ENCODE measurements at regions not wholly inside any gene's neighbourhood (a gene's known extent, or its start where the extent isn't known, plus 50 kb on each side); places are given as distances from the start of the nearest gene placed in this dataset.
"Not testable (repeated sequence)": the region's sequence is repeated elsewhere in the genome, so short reads cannot be mapped to it uniquely, and the experiment has no call there.

DNA sequence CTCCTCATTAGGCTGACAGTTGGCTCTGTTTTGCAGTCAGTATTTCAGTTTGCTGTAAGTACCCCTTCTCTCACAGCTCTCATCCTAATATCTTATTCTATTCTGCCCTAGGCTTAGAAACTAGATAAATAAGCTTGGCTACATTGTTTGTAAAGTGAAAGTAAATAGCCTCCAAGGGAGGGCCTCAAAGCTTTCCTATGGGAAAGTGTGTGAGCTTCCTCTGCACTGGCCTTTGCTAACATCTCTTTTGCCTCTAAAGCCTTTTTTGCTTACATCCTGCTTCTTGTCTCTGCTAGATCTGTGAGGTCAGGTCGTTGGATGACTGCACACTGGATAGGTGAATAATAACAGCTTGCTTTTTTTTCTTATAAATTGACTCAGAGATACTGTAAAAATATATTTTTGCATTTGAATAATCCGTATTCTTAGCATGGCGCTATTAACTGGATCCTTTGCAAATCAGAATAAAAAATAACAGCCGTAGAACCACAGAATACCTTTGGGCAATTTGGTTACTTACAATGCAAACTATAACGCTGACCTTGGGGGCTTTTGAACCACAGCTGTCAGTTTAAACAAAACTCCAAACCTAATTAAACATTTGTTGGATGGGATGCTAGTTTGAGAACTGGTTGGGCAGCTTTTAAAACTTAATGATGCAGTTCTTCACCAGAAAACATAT, 55.1 kb downstream of the TTC6 start:
- DNase-seq (ENCODE audit: low read depth, low spot score) = no peak

DNA sequence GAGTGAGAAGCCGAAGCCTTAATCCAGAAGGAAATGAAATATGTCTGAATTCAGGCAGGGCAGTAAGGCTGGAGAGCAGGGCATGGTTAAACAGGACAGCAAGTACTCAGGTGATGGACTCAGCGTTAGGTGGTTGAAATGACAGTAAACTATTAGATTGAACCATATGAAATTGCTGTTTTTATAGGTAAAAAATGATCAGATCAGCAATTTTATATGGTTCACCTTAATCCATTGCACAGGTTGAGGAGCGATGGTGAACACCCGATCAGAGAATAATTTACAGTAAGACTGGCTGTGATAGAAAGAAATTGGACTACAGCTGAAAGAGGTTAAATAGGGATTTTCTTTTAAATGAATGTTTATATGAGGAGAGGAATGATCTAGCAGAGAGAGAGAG, 56.6 kb downstream of the TTC6 start:
- no peak for DNase-seq (ENCODE audit: low read depth, low spot score)

DNA sequence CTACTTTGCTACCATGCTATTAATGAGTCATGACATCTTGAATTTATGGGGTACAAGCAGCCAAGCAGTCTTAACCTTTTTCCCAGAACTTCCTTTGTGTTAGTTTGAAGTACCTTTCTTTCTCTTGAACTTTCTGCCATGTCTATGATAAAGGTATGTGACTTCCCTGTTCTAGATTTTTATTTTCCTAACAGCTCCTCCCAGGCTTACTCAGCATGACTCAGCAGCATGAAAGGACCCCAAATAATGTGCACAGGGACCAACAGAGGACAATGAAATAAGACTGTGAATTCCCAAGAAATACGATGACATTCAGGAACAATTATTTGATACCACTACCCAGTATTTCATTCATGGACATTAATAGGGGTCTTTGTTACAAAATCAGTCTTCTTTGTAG, 60.0 kb downstream of the TTC6 start:
- no peak for DNase-seq (ENCODE audit: low read depth, low spot score)

DNA sequence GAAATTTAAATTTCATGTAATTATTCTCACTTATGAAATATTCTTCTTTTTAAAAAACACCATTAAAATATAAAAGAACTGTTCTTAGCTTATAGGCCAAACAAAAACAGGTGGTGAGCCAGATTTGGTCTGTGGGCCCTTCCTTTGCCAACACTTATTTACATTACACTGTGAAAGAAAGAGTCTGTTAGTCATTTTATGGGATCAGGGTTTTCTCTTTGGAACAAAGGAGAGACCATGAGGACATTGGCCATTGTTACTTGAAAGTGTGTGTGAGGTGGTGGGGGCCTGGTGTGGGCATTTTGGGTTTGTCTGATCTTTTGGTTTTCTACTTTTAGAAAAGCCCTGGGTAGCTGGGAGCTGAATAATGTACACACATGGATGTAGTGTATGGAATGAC, 62.7 kb downstream of the TTC6 start:
- no peak for DNase-seq (ENCODE audit: low read depth, low spot score)

DNA sequence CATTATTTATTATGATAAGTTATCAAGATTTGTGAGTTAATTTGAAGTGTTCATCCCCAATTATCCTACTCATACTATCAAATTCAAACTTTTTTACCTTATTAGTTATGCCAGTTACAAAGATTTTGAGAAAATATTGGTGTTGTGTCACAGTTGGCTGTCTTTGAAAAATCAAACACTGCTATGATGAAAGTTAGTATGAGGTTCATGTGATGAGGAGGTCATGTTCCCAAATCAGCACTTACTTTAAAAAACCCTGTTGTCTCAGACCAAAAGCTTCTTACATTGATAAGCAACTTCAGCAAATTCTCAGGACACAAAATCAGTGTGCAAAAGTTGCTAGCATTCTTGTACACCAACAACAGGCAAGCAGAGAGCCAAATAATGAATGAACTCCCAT, 68.1 kb downstream of the TTC6 start:
- no peak for DNase-seq (ENCODE audit: low read depth, low spot score)

DNA sequence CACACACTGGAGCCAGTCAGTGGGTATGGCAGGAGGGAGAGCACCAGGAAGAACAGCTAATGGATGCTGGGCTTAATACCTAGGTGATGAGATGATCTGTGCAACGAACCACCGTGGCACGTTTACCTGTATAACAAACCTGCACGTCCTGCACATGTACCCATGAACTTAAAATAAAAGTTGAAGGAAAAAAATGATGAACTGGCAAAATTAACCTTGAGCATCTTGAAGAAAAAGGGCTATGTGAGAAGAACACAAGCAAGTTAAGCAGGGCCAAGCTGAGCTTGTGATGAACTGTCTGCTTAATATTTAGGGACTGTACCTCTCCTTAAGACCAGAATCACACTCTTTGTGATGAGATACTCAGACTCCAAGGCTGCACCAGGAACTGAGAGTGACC, 70.0 kb downstream of the TTC6 start:
- DNase-seq (ENCODE audit: low read depth, low spot score) = no peak

DNA sequence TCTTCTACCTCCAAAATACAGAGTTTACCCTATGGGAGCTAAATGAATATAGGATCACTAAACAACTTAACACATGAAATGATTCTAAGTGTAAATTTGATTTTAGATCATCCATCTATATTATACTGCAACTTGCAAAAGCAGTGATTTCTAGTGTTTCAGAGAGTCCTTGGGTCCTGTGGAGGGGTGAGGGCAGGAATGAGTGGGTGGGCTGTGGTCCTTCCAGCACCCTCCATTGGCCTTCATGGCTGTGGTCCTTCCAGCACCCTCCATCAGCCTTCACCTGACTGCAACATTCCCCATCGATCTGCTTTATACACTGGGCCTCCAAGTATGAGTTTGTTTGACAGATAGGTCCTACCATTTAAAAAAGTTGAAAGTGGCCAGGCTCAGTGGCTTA, 70.5 kb downstream of the TTC6 start:
- DNase-seq (ENCODE audit: low read depth, low spot score) = no peak

DNA sequence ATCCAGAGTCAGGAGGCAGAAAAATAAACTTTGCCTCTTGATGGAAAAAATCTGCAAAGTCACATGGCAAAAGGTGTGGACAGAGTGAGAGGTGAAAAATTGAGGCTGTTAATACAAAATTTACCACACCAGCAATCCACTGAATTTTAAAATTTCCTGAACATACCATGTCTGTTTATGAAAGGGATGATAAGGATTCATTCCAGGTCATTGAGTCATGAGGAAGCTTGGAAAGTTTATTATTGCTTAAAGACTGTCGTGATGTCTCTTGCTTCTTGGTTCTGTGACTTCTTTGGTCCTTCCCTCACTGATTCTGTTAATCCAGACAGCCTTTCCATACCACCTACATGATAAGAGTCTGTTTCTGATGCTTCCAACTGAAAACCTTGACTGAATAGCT, 73.2 kb downstream of the TTC6 start:
- no peak for DNase-seq (ENCODE audit: low read depth, low spot score)

DNA sequence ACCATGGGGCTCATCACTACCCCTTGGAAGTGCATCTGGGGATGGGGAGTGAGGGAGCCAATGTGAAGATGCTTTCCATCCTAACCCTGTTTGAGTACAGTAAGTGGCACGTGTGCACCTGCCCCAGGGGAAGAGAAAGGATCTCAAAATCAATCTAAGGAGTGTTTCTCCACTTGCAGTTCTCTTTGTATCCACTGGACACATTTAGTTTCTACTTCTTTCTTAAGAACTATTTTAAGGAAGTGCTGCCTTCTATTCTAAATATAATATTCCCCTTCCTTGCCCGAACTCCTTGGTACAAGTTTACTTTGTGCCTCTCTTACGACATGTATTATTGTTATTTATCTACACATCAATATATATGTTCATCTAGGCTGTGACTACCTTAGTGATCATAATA, 73.8 kb downstream of the TTC6 start:
- DNase-seq (ENCODE audit: low read depth, low spot score) = no peak

DNA sequence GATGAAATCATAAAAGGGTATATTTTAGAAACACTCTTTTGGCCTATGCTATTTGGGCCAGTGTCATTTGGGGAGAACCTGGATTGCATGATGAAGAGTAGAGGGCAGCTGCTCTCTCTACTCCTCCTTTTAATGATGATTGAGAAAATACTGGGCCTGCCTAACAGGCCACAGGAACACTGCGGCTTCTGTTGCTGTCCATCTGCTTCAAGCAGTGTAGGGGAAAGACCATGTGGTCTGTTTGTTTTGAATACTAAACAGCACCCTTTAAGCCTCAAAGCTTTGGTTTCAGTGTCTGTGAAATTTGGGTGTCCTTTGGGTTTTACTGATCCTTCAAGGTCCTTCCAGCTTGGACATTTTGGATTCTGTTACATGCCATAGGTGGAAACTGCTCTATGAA, 78.0 kb downstream of the TTC6 start:
- DNase-seq (ENCODE audit: low read depth, low spot score) = no peak

DNA sequence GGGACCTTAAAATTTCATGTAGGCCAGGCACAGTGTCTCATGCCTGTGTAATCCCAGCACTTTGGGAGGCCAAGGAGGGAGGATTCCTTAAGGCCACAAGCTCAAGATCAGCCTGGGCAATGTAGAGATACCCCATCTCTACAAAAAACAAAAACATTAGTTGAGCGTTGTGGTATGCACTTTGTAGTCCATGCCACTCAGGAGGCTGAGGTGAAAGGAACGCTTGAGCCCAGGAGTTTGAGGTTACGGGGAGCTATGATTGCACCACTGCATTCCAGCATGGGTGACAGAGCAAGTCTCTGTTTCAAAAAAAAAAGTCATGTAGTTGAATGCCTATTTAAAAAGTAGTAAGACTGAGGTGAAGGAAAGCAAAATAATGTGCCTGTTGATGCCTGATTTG, 83.5 kb downstream of the TTC6 start:
- DNase-seq (ENCODE audit: low read depth, low spot score) = no peak

DNA sequence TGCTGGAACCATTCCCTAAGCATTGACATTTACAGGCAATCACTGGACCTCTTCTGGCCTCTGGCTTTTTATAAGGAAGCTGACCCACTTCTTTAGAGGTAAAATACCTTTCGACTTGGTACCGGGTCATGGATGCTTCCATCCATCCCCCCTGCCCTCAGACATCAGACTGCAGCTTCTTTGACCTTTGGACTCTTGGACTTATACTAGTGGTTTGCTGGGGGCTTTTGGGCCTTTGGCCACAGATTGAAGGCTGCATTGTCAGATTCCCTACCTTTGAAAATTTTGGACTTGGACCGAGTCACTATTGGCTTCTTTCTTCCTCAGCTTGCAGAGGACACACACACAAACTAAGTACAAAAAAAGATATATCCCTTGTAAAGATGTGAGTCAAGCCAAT, 86.1 kb downstream of the TTC6 start:
- DNase-seq (ENCODE audit: low read depth, low spot score) = no peak

DNA sequence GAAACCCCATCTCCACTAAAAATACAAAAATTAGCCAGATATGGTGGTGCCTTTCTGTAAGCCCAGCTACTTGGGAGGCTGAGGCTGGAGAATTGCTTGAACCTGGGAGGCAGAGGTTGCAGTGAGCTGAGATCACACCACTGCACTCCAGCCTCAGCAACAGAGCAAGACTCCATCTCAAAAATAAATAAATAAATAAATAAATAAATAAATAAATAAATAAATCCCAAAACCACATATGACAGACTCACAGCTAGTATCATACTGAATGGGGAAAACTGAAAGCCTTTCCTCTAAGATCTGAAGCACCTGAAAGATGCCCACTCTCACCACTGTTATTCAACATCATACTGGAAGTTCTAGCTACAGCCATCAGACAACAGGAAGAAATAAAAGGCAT, 97.3 kb downstream of the TTC6 start:
- DNase-seq (ENCODE audit: low read depth, low spot score) = not testable (repeated sequence)

DNA sequence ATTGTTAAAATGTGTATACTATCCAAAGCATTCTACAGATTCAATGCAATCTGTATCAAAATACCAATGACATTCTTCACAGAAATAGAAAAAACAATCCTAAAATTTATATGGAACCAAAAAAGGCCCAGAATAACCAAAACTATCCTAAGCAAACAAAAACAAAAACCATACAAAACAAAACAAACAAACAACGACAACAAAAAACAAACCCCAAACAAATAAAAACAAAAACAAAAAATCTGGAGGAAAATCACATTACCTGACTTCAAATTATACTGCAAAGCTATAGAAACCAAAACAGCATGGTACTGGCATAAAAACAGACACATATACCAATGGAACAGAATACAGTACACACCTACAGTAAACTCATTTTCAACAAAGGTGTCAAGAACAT, 98.0 kb downstream of the TTC6 start:
- DNase-seq (ENCODE audit: low read depth, low spot score) = not testable (repeated sequence)

DNA sequence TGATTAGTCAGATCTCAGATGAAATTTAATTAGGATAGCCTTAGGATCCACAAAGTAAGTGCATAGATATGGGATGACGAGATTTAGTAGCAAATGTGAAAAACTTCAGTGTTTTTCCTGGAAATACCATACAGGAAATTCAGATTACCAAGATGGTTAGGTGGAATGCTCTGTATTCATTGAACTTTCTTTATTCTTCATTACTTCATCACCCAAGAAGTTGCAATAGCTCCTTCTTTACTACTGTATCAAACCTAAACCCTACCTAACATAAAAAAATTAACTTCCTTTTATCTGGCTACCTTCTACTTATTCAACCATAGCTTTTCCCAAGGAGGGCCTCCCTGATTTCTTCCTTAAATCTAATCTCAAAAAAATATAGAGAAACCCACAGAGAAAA, 100.4 kb downstream of the TTC6 start:
- no peak for DNase-seq (ENCODE audit: low read depth, low spot score)

DNA sequence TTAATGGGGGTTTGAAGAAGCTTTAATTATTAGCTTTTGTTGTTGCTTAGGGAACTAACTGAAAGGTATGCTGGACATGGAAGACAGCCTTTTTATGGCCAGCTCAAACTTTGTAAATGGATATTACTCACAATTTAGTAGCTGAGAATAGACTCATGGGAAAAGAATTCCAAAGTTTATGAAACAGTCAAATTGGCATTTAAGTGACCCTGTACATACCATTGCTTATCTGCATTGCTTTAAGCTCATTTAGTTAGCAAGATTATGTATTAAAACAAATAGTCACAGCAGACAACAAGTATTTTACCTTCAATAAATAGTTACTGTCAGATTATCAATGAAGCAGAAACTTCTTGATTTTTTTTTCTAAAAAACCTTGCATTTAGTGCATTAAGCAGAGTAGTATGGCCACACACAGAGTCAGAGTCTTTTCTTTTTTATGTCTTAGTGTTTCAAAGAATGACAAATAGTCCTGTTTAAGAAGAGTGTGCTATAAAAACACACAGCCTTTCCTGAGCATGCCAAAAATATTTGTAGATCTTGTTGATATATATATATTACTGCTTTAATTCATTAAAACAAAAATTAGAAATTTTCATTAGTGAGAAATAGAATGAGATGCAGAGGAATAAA, 102.2 kb downstream of the TTC6 start:
- DNase-seq (ENCODE audit: low read depth, low spot score) = no peak

DNA sequence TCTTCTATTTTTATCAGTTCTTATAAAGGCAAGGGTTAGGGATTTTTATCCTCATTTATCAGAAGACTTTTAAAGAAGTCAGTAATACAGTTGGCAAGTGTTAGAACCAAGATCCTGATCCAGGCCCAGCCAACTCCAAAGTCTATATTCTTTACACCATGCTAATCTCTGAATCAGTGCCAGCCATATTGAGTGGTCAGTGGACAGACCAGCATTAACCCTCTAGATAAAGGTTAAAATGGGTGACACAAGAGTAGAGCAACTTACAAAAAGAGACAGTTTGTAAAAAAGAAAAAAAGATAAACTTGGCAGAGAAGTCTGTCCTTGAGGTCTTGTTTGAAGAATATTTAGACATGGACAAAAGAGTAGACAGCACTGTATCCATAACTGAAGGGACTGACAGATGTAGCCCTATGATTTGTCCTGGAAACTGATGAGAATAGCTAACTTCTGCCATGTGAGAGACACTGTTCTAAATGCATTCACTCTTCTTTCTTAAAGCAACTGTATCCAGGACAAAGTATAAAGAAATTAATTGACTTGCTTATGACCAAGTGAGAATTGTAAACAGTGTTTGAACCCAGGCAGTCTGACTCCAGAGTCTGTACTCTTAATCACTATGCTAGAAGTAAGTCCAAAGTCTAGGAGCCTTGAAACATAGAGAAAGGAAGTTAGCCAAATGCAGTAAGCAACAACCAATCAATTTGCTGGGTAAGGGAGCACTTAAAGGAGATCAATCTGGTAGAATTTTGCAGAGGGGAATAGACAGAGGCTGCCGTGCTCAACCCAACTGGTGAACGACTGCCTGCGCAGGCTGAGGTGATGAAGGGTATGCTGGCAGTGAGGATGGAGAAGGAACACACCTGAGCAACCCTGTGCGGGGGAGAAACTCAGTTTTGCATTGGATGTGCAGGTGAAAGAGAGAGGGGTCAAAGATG, 103.7 kb downstream of the TTC6 start:
- no peak for DNase-seq (ENCODE audit: low read depth, low spot score)

DNA sequence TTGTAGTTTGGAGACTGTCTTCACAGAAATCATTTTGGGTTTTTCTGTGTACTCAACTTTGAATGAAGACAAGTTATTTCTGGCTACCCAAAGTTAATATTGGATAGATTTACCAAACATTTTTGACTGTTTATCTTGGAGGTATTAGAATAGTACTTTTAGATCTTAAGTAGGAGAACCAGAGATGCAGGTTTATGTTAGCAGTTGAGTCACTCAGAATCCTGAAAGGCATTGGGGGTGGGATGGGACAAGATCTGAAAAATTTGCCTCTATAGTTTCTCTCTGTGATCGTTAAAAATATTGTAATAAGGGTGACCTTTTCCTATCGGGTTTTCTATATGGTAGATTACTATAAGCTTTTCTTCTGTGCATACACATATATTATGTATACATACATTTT, 112.3 kb downstream of the TTC6 start:
- no peak for DNase-seq (ENCODE audit: low read depth, low spot score)

DNA sequence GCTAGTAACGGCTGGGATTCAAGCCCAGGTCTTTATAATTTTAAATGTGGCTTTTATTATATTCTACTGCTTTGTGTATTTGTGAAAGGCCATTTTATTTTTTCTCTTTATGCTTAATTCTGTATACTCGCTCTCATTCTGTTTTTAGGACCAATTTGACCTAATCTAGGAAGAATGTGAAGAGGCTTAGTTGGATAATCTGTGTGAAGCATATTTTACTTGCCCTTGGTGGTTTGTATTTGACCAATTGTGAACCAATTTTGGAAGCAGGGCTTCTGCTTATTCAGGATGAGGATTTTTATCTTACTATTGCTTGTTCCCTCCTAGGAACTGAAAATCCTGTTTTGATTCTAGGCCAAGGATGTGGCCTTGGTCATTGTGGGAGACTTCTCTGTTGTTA, 113.1 kb downstream of the TTC6 start:
- DNase-seq (ENCODE audit: low read depth, low spot score) = no peak

DNA sequence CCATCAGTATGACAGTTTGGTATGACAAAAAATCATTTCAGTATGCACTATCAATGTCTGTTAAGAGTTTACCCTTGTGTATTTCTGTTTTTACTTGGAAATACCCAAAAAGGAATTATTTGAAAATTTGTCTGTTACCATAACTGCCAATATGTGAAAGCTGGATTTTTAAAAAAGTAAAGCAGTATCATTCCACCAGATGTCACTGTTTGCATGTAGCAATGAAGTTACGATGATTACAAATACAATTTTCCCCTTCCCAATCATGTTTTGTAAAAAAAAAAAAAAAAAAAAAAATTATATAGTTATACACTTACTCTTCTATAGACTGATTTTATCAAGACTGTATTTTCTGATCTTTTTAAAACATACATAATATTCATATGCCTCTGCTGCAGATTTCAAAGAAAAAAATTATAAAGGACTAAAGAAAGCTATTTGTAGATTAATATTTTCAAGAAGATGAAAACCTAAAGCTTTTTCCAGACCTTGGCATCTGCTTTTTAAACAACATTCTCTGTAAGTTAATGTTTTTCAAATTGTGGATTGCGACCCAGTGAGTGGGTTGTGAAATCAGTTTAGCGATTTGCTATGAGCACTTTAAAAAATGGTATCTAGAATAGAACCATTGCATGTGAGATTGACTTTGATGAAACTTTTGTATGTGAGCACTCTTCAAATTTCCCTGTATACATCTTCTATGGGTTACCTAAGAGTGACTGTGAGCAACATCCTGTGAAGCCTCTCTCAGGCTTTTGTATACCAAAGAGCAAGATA, 114.2 kb downstream of the TTC6 start:
- DNase-seq (ENCODE audit: low read depth, low spot score) = no peak

DNA sequence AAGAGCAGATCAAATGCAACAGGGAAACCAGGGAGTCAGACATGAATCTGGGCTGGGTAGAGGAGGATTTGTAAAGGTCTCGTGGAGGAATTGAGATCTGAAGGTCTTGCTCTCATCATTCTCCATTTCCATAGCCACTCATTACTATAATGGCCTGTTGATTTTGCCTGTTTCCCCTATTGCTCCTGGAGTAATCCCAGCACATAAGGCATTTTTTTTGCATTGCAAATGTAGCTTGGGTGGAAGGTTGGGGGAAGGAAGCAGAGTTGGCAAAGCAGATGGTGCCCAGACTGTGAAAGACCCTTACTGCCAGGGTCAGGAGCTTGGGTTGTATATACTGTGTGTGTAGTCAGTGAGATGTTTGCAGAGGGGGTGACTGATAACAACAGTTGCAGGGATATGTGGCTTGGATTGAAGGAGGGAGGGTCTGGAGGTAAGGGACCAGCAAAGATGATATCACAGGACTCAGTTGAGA, 116.0 kb downstream of the TTC6 start:
- DNase-seq (ENCODE audit: low read depth, low spot score) = no peak

Data from ELF-1 (cell line).